H1 (cell line): ENCODE measurements at regions not wholly inside any gene's neighbourhood (a gene's known extent, or its start where the extent isn't known, plus 50 kb on each side); places are given as distances from the start of the nearest gene placed in this dataset.

Experiments used
- CTCF ChIA-PET: fragments of 300-600 bp; sonication (Branson Sonifier 250); formaldehyde crosslinking; loops from one replicate; lab custom pipeline; 2021; ENCODE audit not compliant: partially characterized antibody; lab: Charles Lee
- POLR2A ChIA-PET: fragments of 300-600 bp; sonication (Branson Sonifier 250); formaldehyde crosslinking; loops from one replicate; lab custom pipeline; 2021; ENCODE audit warnings: inconsistent platforms; ENCODE audit not compliant: partially characterized antibody; lab: Charles Lee
- DNase-seq, 2 experiments: peaks; one replicate each; pipeline versions ENCODE4 v3.0.0 to v3.0.0-alpha.2; 2010 to 2022; ENCODE audit warnings: low spot score in 2 of 2, low read depth in 1 of 2, mixed read lengths in 1 of 2
- FAIRE-seq: peaks from 2 replicates; lab custom pipeline; 2011; peaks lifted over from hg19 to GRCh38; lab: Jason Lieb, UNC
- H2AFZ ChIP-seq: 2 replicates; pipeline ENCODE4 v1.8.1; 2012; ENCODE audit warnings: low read length, inconsistent platforms
- H2AK5ac ChIP-seq: 2 replicates; pipeline ENCODE4 v1.6.1; 2013; ENCODE audit warnings: low read depth, low read length
- H2BK120ac ChIP-seq: replicated peaks from 2 replicates; pipeline ENCODE3; 2013; ENCODE audit warnings: low read depth, low read length, inconsistent platforms
- H2BK12ac ChIP-seq: 2 replicates; pipeline ENCODE4 v1.6.1; 2013; ENCODE audit warnings: low read depth, low read length
- H2BK15ac ChIP-seq: 2 replicates; pipeline ENCODE4 v1.6.1; 2013; ENCODE audit warnings: low read length
- H2BK20ac ChIP-seq: 2 replicates; pipeline ENCODE4 v1.6.1; 2013; ENCODE audit warnings: low read length
- H2BK5ac ChIP-seq: 2 replicates; pipeline ENCODE4 v1.6.1; 2013; ENCODE audit warnings: low read depth, low read length
- H3K14ac ChIP-seq: 2 replicates; pipeline ENCODE4 v1.6.1; 2013; ENCODE audit warnings: inconsistent platforms; ENCODE audit not compliant: insufficient read length
- H3K18ac ChIP-seq: 2 replicates; pipeline ENCODE4 v1.6.1; 2013; ENCODE audit warnings: low read length; ENCODE audit errors: extremely low read depth
- H3K23ac ChIP-seq: 2 replicates; pipeline ENCODE4 v1.6.1; 2013; ENCODE audit warnings: inconsistent platforms; ENCODE audit not compliant: insufficient read length
- H3K23me2 ChIP-seq: 2 replicates; pipeline ENCODE4 v1.6.1; 2013; ENCODE audit warnings: low read depth, low read length
- H3K27ac ChIP-seq: 2 replicates; pipeline ENCODE4 v1.6.1; 2011; ENCODE audit warnings: low read depth, low read length, inconsistent platforms
- H3K27me3 ChIP-seq, 4 experiments: replicated peaks in 1 of 4; 1 replicate in 1 of 4; 2 replicates in 3 of 4; pipeline versions ENCODE4 v1.6.1 to v1.8.1; 2011 to 2013; ENCODE audit warnings: low read length in 3 of 4, mild to moderate bottlenecking in 3 of 4, inconsistent platforms in 2 of 4, mixed read lengths in 2 of 4, moderate library complexity in 1 of 4; ENCODE audit not compliant: control insufficient read depth in 3 of 4, insufficient read depth in 3 of 4; ENCODE audit errors: extremely low read depth in 1 of 4
- H3K36me3 ChIP-seq, 4 experiments: 2 replicates each; pipeline versions ENCODE4 v1.6.1 to v1.8.1; 2011 to 2013; ENCODE audit warnings: mild to moderate bottlenecking in 4 of 4, low read length in 3 of 4, moderate library complexity in 2 of 4, control low read depth in 1 of 4, inconsistent platforms in 1 of 4; ENCODE audit not compliant: insufficient read depth in 4 of 4, control insufficient read depth in 2 of 4
- H3K4ac ChIP-seq: replicated peaks from 2 replicates; pipeline ENCODE3; 2013; ENCODE audit warnings: low read length, low read depth, mixed read lengths, inconsistent platforms; ENCODE audit not compliant: insufficient read length
- H3K4me1 ChIP-seq, 4 experiments: replicated peaks in 1 of 4; 1 replicate in 1 of 4; 2 replicates in 3 of 4; pipeline versions ENCODE4 v1.6.1 to v1.8.1; 2011 to 2013; ENCODE audit warnings: low read length in 3 of 4, inconsistent platforms in 2 of 4, mixed read lengths in 1 of 4; ENCODE audit not compliant: insufficient read depth in 4 of 4, control insufficient read depth in 3 of 4
- H3K4me2 ChIP-seq, 2 experiments: 2 replicates each; pipeline versions ENCODE4 v1.6.1 to v1.8.1; 2011 to 2013; ENCODE audit warnings: low read depth in 2 of 2, low read length in 2 of 2, control low read depth in 1 of 2, inconsistent platforms in 1 of 2, mild to moderate bottlenecking in 1 of 2; ENCODE audit not compliant: insufficient read depth in 1 of 2
- H3K4me3 ChIP-seq, 4 experiments: fragments of 200-600, 300-600 bp in 1 of 4; sonication (generic), shearing (Covaris generic), sonication (Bioruptor Twin) in 1 of 4; 2 replicates each; pipeline versions ENCODE4 v1.5.1 to v1.8.1; 2011 to 2016; ENCODE audit warnings: low read length in 4 of 4, low read depth in 3 of 4, control low read depth in 2 of 4, inconsistent platforms in 2 of 4, mild to moderate bottlenecking in 2 of 4, mixed read lengths in 1 of 4, moderate library complexity in 1 of 4; ENCODE audit not compliant: insufficient read depth in 2 of 4; ENCODE audit errors: extremely low read depth in 1 of 4
- H3K56ac ChIP-seq: replicated peaks from 2 replicates; pipeline ENCODE3; 2013; ENCODE audit warnings: low read depth, mild to moderate bottlenecking, mixed read lengths, low read length, inconsistent platforms; ENCODE audit not compliant: insufficient read length
- H3K79me1 ChIP-seq: 2 replicates; pipeline ENCODE4 v1.6.1; 2013; ENCODE audit warnings: low read depth, low read length, control low read depth
- H3K79me2 ChIP-seq, 2 experiments: 2 replicates each; pipeline versions ENCODE4 v1.6.1 to v1.8.1; 2012 to 2013; ENCODE audit warnings: low read length in 2 of 2, mild to moderate bottlenecking in 2 of 2, inconsistent platforms in 1 of 2; ENCODE audit not compliant: insufficient read depth in 2 of 2, control insufficient read depth in 1 of 2
- H3K9ac ChIP-seq, 4 experiments: replicated peaks in 1 of 4; 1 replicate in 1 of 4; 2 replicates in 3 of 4; pipeline versions ENCODE4 v1.6.1 to v1.8.1; 2011 to 2013; ENCODE audit warnings: low read depth in 3 of 4, low read length in 3 of 4, control low read depth in 2 of 4, mild to moderate bottlenecking in 2 of 4, moderate library complexity in 2 of 4, inconsistent platforms in 1 of 4; ENCODE audit errors: extremely low read depth in 1 of 4
- H3K9me3 ChIP-seq, 2 experiments: 2 replicates each; pipeline versions ENCODE4 v1.6.1 to v1.8.1; 2012 to 2013; ENCODE audit warnings: mild to moderate bottlenecking in 2 of 2, moderate library complexity in 2 of 2, control low read depth in 1 of 2, inconsistent platforms in 1 of 2, low read depth in 1 of 2, low read length in 1 of 2, mixed read lengths in 1 of 2; ENCODE audit not compliant: insufficient read depth in 2 of 2
- H4K20me1 ChIP-seq, 2 experiments: replicated peaks in 1 of 2; 2 replicates each; pipeline versions ENCODE3 to v1.8.1; 2011 to 2013; ENCODE audit warnings: inconsistent platforms in 2 of 2, low read length in 2 of 2, mild to moderate bottlenecking in 1 of 2; ENCODE audit not compliant: insufficient read depth in 2 of 2, control insufficient read depth in 1 of 2
- H4K5ac ChIP-seq: 2 replicates; pipeline ENCODE4 v1.6.1; 2013; ENCODE audit warnings: low read length, low read depth, mixed read lengths, inconsistent platforms; ENCODE audit not compliant: insufficient read length
- H4K8ac ChIP-seq: 2 replicates; pipeline ENCODE4 v1.8.0; 2013; ENCODE audit warnings: mild to moderate bottlenecking, moderate library complexity, low read length, inconsistent platforms; ENCODE audit not compliant: insufficient read depth; ENCODE audit errors: extremely low read depth
- H4K91ac ChIP-seq: replicated peaks from 2 replicates; pipeline ENCODE3; 2013; ENCODE audit warnings: low read length, mixed read lengths, inconsistent platforms; ENCODE audit not compliant: insufficient read length
- CEBPB ChIP-seq: IDR thresholded peaks from 2 replicates; pipeline ENCODE4 v1.6.1; 2012; ENCODE audit warnings: low read depth, low read length
- HDAC2 ChIP-seq, 2 experiments: fragments of 300-600 bp in 1 of 2; sonication (generic) in 1 of 2; IDR thresholded peaks; 2 replicates each; pipeline ENCODE4 v1.6.1; 2011 to 2012; ENCODE audit warnings: low read depth in 2 of 2, low read length in 2 of 2, mild to moderate bottlenecking in 2 of 2, moderate library complexity in 2 of 2, borderline replicate concordance in 1 of 2, inconsistent platforms in 1 of 2
- POLR2A ChIP-seq, 2 experiments: IDR thresholded peaks; 1 replicate in 1 of 2; 2 replicates in 1 of 2; pipeline ENCODE4 v1.6.1; 2011; ENCODE audit warnings: low read depth in 2 of 2, low read length in 2 of 2, mild to moderate bottlenecking in 2 of 2; ENCODE audit errors: control extremely low read depth in 1 of 2
- SIN3A ChIP-seq, 2 experiments: IDR thresholded peaks in 1 of 2; conservative IDR thresholded peaks in 1 of 2; 2 replicates each; pipeline ENCODE4 v1.6.1; 2011 to 2012; ENCODE audit warnings: low read length in 2 of 2, improper control_type of control experiment in 1 of 2, low read depth in 1 of 2, mild to moderate bottlenecking in 1 of 2
- whole genome bisulfite sequencing, 2 experiments: shearing (Covaris generic) in 1 of 2; methylation state at CpG; one replicate each; pipeline versions ENCODE4 v1.1.6 to v1.1.7; 2013 to 2015; ENCODE audit warnings: low lambda C conversion rate in 2 of 2, mixed read lengths in 2 of 2, inconsistent platforms in 1 of 2, low coverage in 1 of 2, missing lambda C conversion rate in 1 of 2; ENCODE audit not compliant: insufficient replicate concordance in 2 of 2, insufficient coverage in 1 of 2, insufficient read length in 1 of 2; ENCODE audit errors: extremely low coverage in 1 of 2, missing lambda C conversion rate in 1 of 2; 5-methylcytosine and 5-hydroxymethylcytosine counted together

- no peak overlapping the region for H4K91ac ChIP-seq
- 89% methylated on average over 19 of the region's 19 CpGs; no CpG with 5 or more reads in 1 of the 2 experiments for WGBS, 2 experiments
- no peak overlapping the region for H2AK5ac ChIP-seq
- ChIA-PET POLR2A (no interaction called here), CTCF (interaction anchor here (0.8 kb wide), 1 partner anchor 47 kb away, joined by 3 read pairs; no protein-coding TSS in a partner anchor)
- H3K4me3 ChIP-seq, result no peak overlapping the region
- H3K18ac ChIP-seq, result no peak overlapping the region
- H2BK120ac ChIP-seq, result no peak overlapping the region
- H3K9me3 ChIP-seq, result no peaks in the 10 kb centered on the region
- no peak overlapping the region for H2BK12ac ChIP-seq
- no peak overlapping the region for H4K5ac ChIP-seq
- H3K27ac ChIP-seq, result no peak overlapping the region
- H3K23me2 ChIP-seq, result no peaks in the 10 kb centered on the region
- H3K23ac ChIP-seq, result no peak overlapping the region
- DNase-seq (no peak), FAIRE-seq (no peak)
- H2BK20ac ChIP-seq, result no peak overlapping the region
- H3K79me1 ChIP-seq, result no peaks in the 10 kb centered on the region
- H3K27me3 ChIP-seq, result no peaks in the 10 kb centered on the region; a peak in 1 of 7 replicates
- H3K14ac ChIP-seq, result no peak overlapping the region
- H2AFZ ChIP-seq, result no peak overlapping the region
- H3K4me2 ChIP-seq, result no peak overlapping the region
- no peaks in the 10 kb centered on the region for H3K79me2 ChIP-seq
- peak overlapping the region; percentile 53; the same call in 1 of the 2 replicates for H4K8ac ChIP-seq
- H4K20me1 ChIP-seq, result peaks cover 0 to 2% of the 10 kb centered on the region in 2 experiments
- H3K36me3 ChIP-seq, result no peaks in the 10 kb centered on the region
- no peaks in the 10 kb centered on the region; a peak in 2 of 7 replicates for H3K4me1 ChIP-seq
- no peak overlapping the region for H3K56ac ChIP-seq
- TF ChIP-seq SIN3A (conservative IDR thresholded peaks at IDR 0.05 in 1 of 2, IDR thresholded peaks at IDR 0.05 in 1 of 2; ENCODE audit: low read depth in 1 of 2, low read length in 2 of 2) (no peak), HDAC2 (IDR thresholded peaks at IDR 0.05; ENCODE audit: borderline replicate concordance in 1 of 2, low read depth in 2 of 2, low read length in 2 of 2) (no peak), CEBPB (no peak), POLR2A (IDR thresholded peaks at IDR 0.05; ENCODE audit: control extremely low read depth in 1 of 2, low read depth in 2 of 2, low read length in 2 of 2) (no peak)
- no peak overlapping the region for H2BK5ac ChIP-seq
- H3K4ac ChIP-seq, result no peak overlapping the region
- H3K9ac ChIP-seq, result no peak overlapping the region
- H2BK15ac ChIP-seq, result no peak overlapping the region
These were observed 57.5 kb downstream of the RTL6 start for GRCh38 chr22:44440224-44441160.
